NCI-H748 (cell line): ENCODE measurements at regions not wholly inside any gene's neighbourhood (a gene's known extent, or its start where the extent isn't known, plus 50 kb on each side); places are given as distances from the start of the nearest gene placed in this dataset.

ENCODE experiments used
- DNase-seq: peaks from one replicate; lab custom pipeline; 2025; ENCODE audit not compliant: unreplicated experiment; lab: John Stamatoyannopoulos, UW

GRCh38 chr3:55343486-55344357 lies 143.4 kb downstream of the WNT5A start:
- no peak for DNase-seq

GRCh38 chr3:55341502-55342031 lies 145.5 kb downstream of the WNT5A start:
- no peak for DNase-seq

- DNase-seq: no peak
Measured at GRCh38 chr3:55339819-55340218, 147.3 kb downstream of the WNT5A start.

- no peak for DNase-seq
Measured at GRCh38 chr3:55339390-55339789, 147.7 kb downstream of the WNT5A start.

- DNase-seq: peak; percentile 57
Measured at GRCh38 chr3:55337641-55338180, 149.4 kb downstream of the WNT5A start.

GRCh38 chr3:55333923-55334322 lies 153.2 kb downstream of the WNT5A start:
- no peak for DNase-seq

GRCh38 chr3:55333046-55333445 lies 154.1 kb downstream of the WNT5A start:
- DNase-seq: no peak

GRCh38 chr3:55332176-55332575 lies 154.9 kb downstream of the WNT5A start:
- no peak for DNase-seq

- DNase-seq: no peak
Measured at GRCh38 chr3:55331524-55331923, 155.6 kb downstream of the WNT5A start.

- DNase-seq: no peak
Measured at GRCh38 chr3:55330756-55331155, 156.3 kb downstream of the WNT5A start.

GRCh38 chr3:55330355-55330754 lies 156.8 kb downstream of the WNT5A start:
- DNase-seq: peak; percentile 39

- DNase-seq: no peak
Measured at GRCh38 chr3:55329849-55330248, 157.3 kb downstream of the WNT5A start.

GRCh38 chr3:55327131-55327920 lies 159.8 kb downstream of the WNT5A start:
- DNase-seq: peak; percentile 17

GRCh38 chr3:55322638-55323037 lies 164.5 kb downstream of the WNT5A start:
- DNase-seq: no peak

- DNase-seq: no peak
Measured at GRCh38 chr3:55320928-55321327, 166.2 kb downstream of the WNT5A start.

GRCh38 chr3:55315396-55315795 lies 171.7 kb downstream of the WNT5A start:
- DNase-seq: no peak

- DNase-seq: peak; percentile 55
Measured at GRCh38 chr3:55313666-55314065, 173.4 kb downstream of the WNT5A start.

- no peak for DNase-seq
Measured at GRCh38 chr3:55309336-55309735, 177.8 kb downstream of the WNT5A start.

GRCh38 chr3:55307622-55308021 lies 179.5 kb downstream of the WNT5A start:
- DNase-seq: no peak

- DNase-seq: no peak
Measured at GRCh38 chr3:55305696-55306485, 181.2 kb downstream of the WNT5A start.

GRCh38 chr3:55300701-55301100 lies 186.4 kb downstream of the WNT5A start:
- no peak for DNase-seq
